ENCODE measurements at regions not wholly inside any gene's neighbourhood (a gene's known extent, or its start where the extent isn't known, plus 50 kb on each side); places are given as distances from the start of the nearest gene placed in this dataset.

DNA sequence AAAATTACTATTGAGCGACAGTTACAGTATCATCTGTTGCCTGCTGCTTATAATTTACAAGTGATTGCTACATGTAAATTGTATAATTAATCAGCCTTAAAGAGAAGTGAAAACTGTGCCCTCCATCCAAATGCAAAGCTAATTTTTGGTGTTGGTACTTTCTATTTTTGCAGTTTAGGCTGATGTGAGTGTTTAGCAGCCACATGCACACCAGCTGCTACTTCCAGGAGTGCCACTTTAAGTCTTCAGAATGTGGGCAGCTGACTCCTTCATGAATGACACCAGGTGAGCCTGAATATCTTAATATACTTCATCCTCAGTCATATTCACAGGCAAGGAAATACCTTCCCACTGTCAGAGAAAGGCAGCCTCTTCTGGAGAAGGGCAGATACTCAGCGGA lies 149.8 kb upstream of the RASGEF1B start (continued):
- TF ChIP-seq CHD1 (IDR thresholded peaks at IDR 0.05; ENCODE audit: low read depth, low read length) (no peak), JUND (IDR thresholded peaks at IDR 0.05; ENCODE audit: low read length) (no peak), YY1 (IDR thresholded peaks at IDR 0.05; ENCODE audit: low read depth, low read length) (no peak), SRF (IDR thresholded peaks at IDR 0.05; ENCODE audit: low read depth, low read length) (no peak), KDM5A (IDR thresholded peaks at IDR 0.05; ENCODE audit: low read length) (no peak), TBP (IDR thresholded peaks at IDR 0.05; ENCODE audit: low read depth, low read length) (no peak), ZNF274 (IDR thresholded peaks at IDR 0.05; ENCODE audit: borderline replicate concordance, extremely low read depth, low read length) (no peak)

Measured in H1 (cell line).